Prostate gland (tissue), 2 donors: ENCODE measurements at regions not wholly inside any gene's neighbourhood (a gene's known extent, or its start where the extent isn't known, plus 50 kb on each side); places are given as distances from the start of the nearest gene placed in this dataset.

Source experiments
- CTCF ChIP-seq, 4 experiments: fragments of 200-600 bp in 2 of 4; fragments of 450-650 bp in 2 of 4; sonication (generic) in 2 of 4; IDR thresholded peaks; 1 replicate in 3 of 4; 2 replicates in 1 of 4; pipeline ENCODE4 v1.5.1; 2016 to 2019; ENCODE audit warnings: antibody characterized with exemption in 4 of 4, mild to moderate bottlenecking in 2 of 4, moderate library complexity in 2 of 4
- POLR2A ChIP-seq: fragments of 450-650 bp; IDR thresholded peaks from one replicate; pipeline ENCODE4 v1.6.1; 2016; ENCODE audit warnings: antibody characterized with exemption, mild to moderate bottlenecking

- TF ChIP-seq CTCF (IDR thresholded peaks at IDR 0.05) (no peak), POLR2A (no peak)
Measured at GRCh38 chr5:109571785-109572184, 117.9 kb upstream of the MAN2A1 start.
